Ecto neural progenitor cell (in vitro differentiated cells): ENCODE measurements at regions not wholly inside any gene's neighbourhood (a gene's known extent, or its start where the extent isn't known, plus 50 kb on each side); places are given as distances from the start of the nearest gene placed in this dataset.

ENCODE experiments used
- DNase-seq: peaks from one replicate; pipeline ENCODE4 v3.0.0-alpha.2; 2018; ENCODE audit warnings: low spot score

DNA sequence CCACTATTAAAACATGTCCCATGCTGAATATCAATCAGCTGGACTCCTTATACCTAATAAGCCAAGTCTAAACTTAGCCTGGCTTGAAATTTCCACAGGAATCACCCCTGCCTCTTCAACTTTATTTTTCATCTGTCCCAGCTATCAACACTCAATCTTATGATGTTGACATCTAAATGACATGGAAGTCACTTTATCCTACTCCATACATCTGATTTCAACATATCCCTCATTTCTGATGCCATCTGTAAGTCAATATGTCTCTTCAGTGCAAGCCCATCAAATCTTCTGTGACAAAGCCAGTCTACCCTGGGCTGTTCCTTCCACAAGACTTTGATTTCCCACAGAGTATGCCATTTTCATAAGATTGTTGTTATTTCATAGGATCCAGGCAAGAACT, 143.6 kb upstream of the SEMA6D start:
- DNase-seq = no peak

DNA sequence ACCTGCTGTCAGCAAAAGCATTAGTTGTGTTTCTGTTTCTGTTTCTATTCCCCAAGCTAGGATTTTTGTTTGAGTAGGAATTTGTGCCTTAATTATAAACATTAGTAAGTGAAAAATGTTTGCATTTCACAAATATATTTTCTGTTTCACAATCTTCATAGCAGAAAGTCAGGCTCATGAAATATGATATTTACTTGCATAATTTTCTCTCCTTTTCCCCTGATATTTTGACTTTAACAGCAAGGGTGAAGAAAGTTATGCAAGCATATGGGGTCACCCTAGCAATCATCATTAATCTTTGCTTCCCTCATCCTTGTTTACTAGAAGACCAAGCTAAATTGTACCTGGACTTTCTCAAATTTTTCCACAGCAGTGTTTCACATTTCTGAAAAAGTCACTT, 140.3 kb upstream of the SEMA6D start:
- no peak for DNase-seq

DNA sequence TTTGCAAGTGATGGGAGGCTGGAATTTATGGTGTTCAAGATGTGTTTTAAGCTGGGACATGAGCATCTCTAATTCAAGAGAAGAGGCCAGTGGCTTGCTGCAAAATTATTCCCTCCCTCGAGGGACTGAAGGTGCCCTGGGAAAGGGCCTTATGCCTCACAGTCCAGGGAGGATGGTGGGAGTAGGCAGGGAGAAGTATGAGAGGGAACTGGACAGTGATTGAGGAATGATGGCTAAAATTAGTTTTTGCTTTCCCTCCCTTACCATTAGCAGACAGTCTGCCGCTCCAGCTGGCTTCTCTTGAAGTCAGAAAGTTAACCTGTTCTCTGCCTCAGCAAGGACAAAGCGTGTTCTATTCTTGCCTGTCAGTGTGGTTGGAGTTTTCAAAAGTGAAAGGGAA, 139.8 kb upstream of the SEMA6D start:
- DNase-seq = no peak

DNA sequence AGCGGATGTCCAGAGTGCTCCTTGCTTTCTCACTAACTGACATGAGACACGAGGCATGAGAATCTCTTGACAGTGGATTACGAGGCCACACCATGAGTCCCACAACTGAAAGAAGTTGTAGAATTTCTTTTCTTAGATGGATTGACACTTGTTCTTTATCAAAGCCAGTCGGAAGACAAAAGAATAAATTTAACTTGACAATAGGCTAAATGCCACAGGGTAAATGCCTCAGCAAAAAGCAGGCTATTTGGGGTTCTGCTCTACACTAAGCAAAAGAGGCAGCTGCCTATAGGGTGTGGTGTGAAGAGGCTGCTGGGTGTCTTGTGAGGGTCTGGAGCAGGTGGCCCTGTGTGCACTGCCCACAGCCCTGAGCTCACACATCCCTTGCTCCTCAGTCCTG, 135.1 kb upstream of the SEMA6D start:
- no peak for DNase-seq

DNA sequence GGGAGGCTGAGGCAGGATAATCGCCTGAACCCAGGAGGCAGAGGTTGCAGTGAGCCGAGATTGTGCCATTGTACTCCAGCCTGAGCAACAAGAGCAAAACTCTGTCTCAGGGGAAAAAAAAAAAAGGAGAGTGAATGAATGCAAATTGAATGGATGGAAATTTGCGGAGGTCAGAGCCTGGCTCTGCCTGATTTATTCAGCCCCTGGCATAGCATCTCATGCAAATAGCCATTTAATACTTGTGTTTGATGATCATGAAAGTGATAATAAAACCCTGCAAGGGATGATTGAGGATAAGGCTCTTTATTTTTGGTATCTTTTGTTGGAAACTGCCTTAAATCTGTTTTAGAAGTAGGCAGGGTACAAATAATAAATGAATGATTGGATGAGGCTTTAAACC, 133.0 kb upstream of the SEMA6D start:
- DNase-seq = no peak

DNA sequence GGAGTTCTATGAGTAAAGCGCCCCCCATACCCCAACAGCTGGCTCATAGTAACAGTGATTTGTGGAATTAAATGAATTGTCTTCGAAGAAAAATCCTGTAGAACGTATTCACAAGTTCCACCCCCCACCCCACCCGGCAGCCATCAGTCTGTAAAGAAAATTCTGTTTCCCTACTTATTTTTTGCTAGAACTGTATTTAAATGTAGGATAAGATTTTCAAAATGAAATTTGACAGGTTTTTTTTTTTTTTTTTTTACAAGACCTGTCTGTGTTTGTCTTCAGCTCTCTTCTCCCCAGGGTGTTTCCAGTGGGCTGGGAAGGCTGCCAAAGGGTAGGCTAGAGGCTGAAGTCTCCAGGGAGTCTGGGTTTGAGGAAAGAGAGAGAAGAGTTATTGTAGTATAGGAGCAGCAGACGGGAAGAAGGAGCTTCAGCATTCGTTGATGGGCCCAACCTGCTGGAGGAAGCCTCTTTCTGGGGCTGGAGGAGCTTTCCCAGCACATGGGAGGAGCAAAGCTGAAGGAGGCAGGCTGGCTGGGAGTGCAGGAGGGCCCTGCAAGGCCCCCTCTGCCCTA, 130.6 kb upstream of the SEMA6D start:
- no peak for DNase-seq

DNA sequence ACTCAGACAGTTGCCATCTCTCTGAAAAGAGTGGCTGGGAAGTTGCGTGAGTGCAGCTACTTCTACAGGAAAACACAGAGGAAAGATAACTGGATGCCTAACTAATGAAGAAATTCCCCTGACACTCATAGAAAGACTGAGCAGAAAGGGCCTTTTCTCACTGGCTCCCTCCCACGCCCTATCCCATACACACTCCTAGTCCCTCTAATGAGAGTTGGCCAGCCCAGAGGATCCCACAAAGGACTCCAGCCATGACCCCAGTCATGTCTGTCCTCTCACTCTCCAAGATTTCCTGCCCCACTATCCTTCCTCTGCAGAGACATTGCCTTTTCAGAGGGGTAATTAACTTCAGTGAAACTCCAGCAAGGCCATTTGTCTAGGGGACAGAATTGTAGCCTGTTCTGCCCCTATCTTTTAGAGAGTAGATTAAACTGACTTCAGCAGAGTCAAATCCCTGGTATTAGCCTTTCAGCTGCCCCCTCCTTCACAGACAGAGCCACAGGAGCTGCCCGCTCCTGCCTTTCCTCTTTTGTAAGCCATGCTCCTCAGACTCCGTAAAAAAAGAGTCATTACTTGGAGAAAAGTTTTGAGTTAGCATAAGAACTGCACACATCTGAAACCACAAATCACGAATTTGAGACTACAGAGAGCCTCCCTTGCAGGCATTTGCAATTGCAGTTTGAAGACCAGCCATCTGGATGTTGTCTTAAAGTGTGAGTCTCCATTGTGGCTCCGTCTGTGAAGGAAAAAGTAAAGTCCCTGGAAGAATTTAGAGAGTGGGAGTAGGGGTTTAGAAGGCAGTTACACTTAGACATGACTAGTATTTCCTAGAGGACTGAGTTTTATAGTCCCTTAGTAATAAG, 129.1 kb upstream of the SEMA6D start:
- DNase-seq = no peak

DNA sequence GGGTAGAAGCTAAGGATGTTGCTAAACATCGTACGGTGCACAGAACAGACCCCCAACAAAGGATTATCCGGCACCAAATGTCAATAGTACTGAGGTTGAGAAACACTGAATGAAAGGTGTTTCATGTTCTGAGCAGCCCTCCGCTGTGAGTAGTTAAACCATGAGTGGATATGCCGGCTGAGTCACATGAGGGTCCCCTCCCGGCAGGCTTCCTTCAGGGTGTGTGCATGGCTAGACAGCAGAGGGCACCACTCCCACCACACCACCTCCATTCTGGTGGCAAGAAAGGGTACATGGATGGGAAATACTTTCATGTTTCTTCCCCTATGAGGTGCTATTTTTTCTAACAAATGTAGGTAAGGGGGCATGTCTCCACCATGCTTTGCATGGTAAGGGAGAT, 128.3 kb upstream of the SEMA6D start:
- DNase-seq = no peak

DNA sequence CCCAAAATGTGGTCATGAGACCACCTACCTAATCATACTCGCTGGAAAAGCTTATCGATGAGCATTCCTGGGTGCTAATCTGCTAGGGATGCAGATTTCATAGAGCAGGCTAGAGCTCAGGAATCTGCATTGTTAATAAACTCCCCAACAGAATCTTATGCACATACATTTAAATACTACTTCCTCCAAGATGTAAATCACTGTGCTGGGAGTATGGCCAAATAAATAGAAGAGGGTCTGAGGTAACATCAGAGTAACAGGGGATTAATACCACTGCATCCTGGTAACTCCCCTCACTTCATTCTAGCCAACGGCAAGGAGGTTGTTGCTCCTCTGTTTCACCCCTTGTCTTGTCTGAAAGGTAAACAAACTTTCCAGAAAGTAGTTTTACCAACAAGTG, 118.3 kb upstream of the SEMA6D start:
- no peak for DNase-seq

DNA sequence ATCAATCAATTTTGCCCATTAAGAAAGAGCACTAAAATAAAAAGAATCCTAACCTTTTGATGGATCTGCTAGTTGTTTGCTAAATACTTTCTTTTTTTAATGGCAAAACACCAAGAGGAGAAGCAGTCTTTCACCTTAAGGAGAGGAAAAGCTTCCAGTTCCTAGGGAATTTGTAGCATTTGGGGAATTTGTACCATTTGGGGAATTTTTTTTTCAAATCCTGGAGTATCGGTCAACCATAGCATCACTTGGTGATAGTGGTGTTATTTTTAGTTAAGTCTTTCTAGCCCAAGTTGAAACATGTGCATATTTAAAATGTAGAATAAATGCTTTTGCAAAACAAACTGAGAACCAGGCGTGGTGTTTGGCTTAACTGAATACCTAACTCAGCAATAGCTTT, 117.5 kb upstream of the SEMA6D start:
- DNase-seq = no peak

DNA sequence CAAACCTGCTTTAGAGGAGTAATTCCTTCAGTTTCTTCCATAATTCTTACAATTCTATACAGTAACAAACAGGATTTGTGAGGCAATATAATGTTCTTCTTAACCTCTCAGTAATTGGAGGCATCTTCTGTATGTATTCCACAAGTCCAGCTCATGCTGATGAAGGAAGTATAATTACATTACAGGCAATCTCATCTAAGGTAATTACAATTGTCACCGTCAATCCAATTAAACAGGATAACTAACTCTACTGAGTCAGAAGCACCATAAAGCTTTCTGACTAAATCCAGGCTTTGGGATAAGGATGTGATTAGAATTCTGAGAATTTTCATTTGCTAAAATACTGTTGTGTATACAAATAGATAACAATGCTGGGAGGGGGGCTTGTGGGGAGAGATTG, 115.2 kb upstream of the SEMA6D start:
- DNase-seq = no peak

DNA sequence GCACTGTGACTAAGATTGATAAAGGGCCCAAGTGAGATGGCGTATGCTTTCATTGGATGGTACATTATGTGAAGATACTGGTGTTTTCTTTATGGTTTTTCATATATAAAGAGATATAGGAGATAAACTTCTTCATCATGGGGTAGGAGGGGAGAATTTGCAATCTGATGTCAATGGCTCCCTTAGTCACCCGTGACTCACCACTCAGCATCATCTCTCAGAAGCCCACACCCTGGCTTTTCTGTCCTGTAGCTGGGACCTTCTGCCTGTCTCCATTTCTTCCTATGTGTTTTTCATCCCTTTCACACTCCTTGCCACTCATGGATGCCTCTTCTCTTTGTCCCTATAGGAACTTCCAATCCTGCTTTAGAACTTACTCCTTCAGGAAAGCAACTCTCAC, 114.3 kb upstream of the SEMA6D start:
- no peak for DNase-seq

DNA sequence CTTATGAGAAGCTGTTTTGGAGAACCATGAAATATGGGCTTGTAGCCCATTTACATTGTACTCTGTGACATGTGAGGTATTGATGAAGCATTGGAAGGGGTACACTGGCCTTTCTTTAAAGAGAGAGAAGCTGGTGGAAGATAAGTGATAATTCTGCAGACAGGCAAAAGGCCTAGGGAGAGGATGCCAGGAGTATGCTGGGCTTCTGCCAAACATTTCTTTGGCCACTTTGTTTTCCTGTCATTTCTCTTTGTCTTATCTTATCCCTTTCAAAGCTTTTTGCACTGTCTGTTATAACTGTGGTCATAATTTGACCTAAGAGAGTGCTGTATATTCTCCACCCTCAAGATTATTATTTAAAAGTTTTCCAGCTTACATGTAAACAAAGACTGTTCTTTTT, 109.6 kb upstream of the SEMA6D start:
- DNase-seq = no peak

DNA sequence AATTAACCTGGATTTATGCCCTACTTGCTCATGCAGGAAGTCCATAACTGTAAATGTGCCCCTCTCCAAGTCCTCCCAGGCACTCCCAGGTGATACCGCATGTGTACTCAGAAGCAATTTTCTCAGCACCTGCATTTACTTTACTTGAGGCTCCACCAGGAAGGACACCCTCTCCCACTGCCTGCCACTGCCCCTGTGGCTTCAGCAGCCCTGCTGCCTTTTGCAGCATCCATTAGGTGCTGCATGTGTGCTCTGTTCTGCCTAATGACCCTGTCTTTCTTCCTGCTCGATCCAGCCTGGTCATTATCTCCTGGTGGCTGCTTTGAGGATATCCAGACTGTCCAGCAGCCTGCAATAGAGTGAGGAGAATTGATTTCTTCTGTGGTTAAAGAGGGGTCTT, 107.6 kb upstream of the SEMA6D start:
- DNase-seq = no peak

DNA sequence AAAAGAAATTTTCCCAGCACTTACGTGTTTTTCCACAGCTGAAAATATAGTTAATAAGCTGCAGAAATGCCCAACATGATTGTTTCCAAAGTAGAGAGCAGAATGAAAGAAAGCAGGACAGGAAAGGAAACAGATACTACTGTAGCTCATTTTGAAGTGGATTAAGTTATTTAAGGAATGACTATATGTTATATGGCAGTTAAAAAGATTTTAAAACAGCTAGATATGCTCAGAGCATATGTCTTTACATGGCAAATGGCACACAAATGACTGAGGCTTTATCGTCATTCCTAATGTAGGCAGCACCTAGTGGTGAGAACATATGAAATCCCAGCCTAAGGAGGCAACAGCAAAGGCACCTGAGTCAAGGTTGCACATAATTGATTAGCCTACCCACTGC, 106.6 kb upstream of the SEMA6D start:
- DNase-seq = no peak

DNA sequence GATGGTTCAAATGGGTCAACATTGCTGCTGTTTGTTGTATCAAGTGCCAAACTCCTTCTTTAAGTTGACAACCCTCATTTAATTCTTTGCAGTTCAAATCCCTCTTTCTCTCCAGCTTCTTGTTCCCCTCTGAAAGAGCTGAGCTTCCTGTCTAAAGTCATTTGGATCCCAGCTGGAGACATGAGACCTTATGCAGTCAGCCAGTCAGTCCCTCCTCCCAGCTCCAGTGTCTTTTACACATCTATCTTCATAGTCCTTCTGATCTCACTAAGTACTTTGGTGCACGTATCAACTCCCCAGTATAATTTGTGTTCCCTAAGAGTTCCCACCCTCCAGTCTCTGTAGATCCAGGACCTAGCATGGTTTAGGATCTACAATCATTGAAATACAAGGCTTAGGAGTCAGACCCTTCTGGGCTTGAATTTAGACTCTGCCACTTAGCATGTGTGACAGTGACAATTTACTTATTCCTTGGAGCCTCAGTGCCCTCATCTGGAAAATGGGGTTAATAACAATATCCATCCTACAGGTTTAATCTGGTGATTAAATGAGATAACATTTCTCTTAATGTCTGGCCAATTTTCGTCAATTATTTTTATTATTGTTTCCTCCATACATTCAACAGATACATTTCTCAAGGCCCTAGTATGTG, 102.8 kb upstream of the SEMA6D start:
- no peak for DNase-seq

DNA sequence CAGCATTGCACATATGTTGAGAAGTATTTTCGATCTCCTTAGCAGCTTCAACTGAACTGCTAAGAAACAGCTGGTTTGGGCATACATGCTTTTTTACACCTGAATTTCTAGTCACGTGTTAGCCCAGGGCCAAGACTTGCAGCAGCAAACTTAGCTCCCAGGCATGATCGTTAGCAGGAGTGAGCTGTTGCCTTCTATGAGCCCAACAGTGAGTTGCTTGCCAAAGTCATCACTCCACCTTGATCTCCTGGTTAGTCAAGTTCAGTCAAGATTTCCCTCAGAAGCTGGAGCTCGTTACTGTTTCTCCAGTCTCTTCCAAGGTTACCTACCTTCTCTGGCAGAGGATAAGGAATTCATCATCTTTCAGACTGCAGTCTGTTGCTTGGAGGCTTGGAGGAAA, 100.4 kb upstream of the SEMA6D start:
- no peak for DNase-seq

DNA sequence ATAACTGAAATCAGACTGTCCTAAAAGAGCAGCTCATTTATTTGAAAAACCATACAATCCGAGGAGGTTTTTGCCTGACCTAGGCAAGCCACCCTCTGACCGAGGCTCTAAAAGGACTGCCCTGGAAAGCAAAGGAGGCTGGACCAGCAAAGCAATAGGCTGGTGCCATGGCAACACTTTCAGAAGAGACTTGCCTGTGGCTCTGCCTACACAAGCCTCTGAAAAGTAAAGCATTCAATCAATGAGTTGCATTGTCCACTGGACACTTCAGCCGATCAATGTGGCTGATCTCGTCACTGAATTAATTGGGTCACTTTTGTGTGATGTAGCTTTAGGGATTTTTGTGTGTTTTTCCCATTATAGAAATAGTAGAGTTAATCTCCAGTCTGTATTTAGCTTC, 99.1 kb upstream of the SEMA6D start:
- DNase-seq = peak; percentile 75

DNA sequence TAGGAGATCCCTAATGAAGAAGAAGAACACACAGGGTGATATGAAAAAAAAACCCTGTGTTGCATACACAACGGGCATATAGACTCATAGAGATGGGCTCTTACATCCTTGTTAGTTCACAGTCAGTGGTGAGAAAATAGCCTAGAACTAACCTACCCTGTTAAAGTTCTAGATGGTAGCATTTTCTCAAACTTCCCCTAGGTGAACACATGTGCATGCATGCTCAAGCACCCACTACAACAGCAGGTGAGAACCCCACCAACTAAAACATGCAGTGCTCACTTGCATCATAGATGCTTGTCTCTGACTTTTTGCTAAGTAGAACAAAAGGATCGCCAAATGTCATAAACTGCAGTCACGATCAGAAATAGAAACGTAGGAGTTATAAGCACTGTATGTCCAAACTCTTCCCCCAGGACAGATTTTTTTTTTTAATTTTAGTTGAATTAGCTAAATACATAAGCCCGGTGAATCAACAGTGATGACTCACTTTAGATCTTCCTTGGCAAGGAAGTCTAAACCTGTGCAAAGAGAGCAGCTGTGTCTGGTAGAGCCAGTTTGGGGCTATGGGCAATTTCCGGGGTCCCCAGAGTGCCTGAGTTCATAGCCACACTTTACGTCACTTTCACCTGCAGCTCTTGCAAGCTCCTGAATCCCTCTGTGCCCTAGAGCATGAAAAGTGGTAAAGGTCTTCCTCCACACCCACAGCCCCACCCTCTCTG, 96.2 kb upstream of the SEMA6D start:
- no peak for DNase-seq

DNA sequence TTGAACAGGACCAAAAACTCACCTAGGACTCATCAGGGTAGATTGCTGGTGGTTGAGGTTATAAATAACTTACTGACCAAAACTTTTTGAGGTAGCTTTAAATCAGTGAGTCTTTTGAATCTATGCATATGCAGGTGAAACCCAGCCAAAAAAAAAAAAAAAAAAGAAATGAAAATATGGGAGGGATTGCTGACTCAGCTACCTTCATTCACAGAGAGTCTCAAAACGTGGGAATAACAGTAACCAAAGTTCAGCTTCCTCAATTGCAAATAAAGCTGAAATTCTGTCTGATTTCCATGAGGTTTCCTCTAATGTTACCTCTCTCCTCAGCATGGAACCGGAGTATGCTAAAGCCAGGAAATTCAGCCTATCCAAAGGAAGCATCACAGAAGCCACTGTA, 95.2 kb upstream of the SEMA6D start:
- no peak for DNase-seq

DNA sequence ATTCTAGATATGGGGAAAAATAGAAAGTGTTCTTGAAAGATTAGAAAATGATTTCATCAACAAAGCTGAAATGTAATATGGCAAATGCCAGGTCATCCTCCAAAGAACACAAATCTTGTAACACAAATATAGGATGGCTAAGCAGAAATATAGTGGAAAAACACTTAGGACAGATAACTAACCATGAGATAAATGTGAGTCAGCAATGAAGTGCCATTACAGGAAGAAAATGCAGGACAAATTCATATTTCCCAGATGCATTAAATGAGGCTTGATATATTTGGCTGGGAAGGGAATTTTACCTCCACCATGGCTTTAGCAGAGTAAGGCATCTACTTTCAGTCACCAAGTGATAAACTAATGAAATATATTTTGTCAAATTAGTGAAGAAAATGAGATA, 92.8 kb upstream of the SEMA6D start:
- DNase-seq = no peak

DNA sequence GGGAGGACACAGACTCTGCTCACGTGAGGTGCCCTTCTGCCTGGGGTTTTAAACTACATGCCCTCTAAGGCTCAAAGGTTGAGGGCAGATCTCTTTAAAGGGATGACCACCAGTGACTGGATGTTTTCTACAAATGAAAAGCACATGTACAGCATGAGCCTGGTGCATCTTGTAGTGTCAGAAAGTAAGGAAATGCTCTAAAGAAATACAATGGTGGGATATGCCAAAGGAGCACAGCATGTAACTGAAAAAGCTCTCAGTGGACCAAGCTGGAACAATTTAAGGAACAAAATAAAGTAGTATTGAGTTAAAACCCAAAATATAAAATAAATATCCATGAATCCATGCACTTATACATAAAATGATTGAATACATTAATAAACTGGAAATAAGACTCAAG, 78.3 kb upstream of the SEMA6D start:
- no peak for DNase-seq

DNA sequence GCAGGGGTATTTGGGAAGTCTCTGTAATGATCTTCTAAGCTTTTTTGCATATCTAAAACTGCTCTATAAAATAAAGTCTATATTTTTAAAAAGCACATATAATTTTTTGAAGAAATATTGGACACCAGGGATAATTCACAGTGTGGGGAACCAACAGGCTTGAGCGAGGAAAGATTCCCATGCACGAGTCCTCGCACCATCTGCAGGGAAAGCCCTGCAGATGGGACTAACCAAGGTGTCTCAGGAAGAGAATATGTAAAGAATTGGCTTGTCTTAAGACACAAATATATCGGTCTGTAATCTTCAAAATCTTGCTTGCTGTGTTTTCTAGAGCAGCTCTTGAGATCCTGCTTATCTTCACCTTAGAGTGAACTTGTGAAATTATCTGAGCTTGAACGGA, 77.2 kb upstream of the SEMA6D start:
- DNase-seq = no peak
